MCF 10A (cell line): ENCODE measurements at regions not wholly inside any gene's neighbourhood (a gene's known extent, or its start where the extent isn't known, plus 50 kb on each side); places are given as distances from the start of the nearest gene placed in this dataset.

Experiments
- BruUV-seq: library from RNA; stranded (reverse); fragments of 400-500 nt; replicated peaks from 2 replicates; lab custom pipeline; 2021; lab: Mats Ljungman, UMichigan
- CTCF ChIA-PET: fragments of 300-600 bp; sonication (Branson Sonifier 250); formaldehyde crosslinking; extraction: SDS; loops from one replicate; lab custom pipeline; 2021; ENCODE audit warnings: antibody characterized with exemption, inconsistent platforms; lab: Yijun Ruan, JAX
- POLR2A ChIA-PET: fragments of 300-600, 350-650 bp; sonication (Branson Sonifier 250); formaldehyde crosslinking; extraction: SDS; loops from one replicate; lab custom pipeline; 2020; ENCODE audit warnings: antibody characterized with exemption, inconsistent platforms; lab: Yijun Ruan, JAX
- DNase-seq: peaks from one replicate; pipeline ENCODE4 v3.0.0-alpha.2; 2018; ENCODE audit not compliant: unreplicated experiment
- H3K27ac Mint-ChIP-seq: one replicate; pipeline ENCODE4 v1.8.0; 2022; ENCODE audit warnings: mild to moderate bottlenecking, low read depth, mixed read lengths; ENCODE audit not compliant: unreplicated experiment
- H3K27me3 Mint-ChIP-seq: one replicate; pipeline ENCODE4 v1.8.0; 2022; ENCODE audit warnings: mixed read lengths; ENCODE audit not compliant: insufficient read depth, unreplicated experiment
- H3K36me3 Mint-ChIP-seq: one replicate; pipeline ENCODE4 v1.8.0; 2022; ENCODE audit warnings: mild to moderate bottlenecking, moderate library complexity, mixed read lengths; ENCODE audit not compliant: insufficient read depth, unreplicated experiment
- H3K4me1 Mint-ChIP-seq: one replicate; pipeline ENCODE4 v1.8.0; 2022; ENCODE audit warnings: mixed read lengths; ENCODE audit not compliant: insufficient read depth, unreplicated experiment
- H3K4me3 Mint-ChIP-seq: one replicate; pipeline ENCODE4 v1.8.0; 2022; ENCODE audit warnings: mild to moderate bottlenecking, moderate library complexity, mixed read lengths; ENCODE audit not compliant: unreplicated experiment
- H3K9me3 Mint-ChIP-seq: one replicate; pipeline ENCODE4 v1.8.0; 2022; ENCODE audit warnings: mixed read lengths; ENCODE audit not compliant: unreplicated experiment
- intact Hi-C: fragments of 100-400 bp; cut with micrococcal nuclease; formaldehyde crosslinking; loops from 2 replicates; pipeline ENCODE4 v1.14.1; 2022
- TF ChIP-seq, protein P1 (sequence below): fragments of 200-600 bp; IDR thresholded peaks from one replicate; pipeline ENCODE4 v1.8.0; 2022; ENCODE audit warnings: antibody characterized with exemption, mild to moderate bottlenecking; ENCODE audit not compliant: unreplicated experiment

DNA sequence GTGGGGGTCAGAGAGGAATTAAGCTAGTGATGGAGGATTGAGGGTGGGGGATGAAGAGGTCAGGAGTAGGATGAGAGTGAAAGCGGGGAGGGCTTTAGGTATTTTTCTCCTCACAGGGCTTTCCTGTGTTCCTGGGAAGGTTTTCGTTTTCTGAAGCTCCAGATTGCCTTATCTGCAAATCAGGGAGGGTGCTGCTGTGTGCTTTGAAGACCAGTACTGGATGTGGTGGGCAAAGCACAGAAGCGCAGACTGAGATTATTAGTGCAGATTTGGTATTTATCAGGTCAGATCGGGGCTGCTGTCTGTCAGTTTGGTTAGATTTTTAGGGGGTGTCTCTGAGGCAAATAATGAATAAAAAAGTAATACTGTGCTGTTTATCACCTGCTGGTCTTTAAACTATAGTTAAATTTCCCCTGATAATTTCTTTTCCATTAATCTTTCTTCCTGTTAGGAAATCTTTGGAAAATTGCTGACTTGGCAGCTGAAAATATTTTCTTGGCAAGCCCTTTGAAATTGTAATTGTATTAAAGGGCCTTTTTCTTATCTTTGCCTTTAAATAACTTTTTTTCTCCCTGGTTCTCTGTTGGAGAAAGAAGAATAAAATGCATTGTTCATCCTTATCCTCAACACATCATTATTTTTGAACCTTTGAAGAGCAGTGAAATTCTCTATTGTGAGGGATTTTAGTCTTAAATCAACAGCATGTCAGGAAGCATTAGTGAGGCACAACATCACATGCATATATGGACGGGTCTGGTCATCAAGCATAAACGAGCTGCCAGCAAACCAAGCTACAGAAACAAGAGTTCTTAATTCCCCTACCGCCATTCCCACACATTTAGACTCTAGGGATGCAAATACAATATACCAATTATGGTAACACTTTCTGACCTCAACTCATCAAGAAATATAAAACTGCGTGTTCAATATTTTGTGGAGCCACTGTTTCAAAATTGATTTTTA is 139.6 kb downstream of the S1PR1 start:
- H3K4me1 Mint-ChIP-seq = peaks cover 3% of the 10 kb centered on the region
- CTCF ChIA-PET = interaction anchor here (0.7 to 1.2 kb wide), 2 partner anchors 33 to 617 kb away, joined by 3 read pairs; no protein-coding TSS in a partner anchor
- BruUV-seq = no TSS peak

DNA sequence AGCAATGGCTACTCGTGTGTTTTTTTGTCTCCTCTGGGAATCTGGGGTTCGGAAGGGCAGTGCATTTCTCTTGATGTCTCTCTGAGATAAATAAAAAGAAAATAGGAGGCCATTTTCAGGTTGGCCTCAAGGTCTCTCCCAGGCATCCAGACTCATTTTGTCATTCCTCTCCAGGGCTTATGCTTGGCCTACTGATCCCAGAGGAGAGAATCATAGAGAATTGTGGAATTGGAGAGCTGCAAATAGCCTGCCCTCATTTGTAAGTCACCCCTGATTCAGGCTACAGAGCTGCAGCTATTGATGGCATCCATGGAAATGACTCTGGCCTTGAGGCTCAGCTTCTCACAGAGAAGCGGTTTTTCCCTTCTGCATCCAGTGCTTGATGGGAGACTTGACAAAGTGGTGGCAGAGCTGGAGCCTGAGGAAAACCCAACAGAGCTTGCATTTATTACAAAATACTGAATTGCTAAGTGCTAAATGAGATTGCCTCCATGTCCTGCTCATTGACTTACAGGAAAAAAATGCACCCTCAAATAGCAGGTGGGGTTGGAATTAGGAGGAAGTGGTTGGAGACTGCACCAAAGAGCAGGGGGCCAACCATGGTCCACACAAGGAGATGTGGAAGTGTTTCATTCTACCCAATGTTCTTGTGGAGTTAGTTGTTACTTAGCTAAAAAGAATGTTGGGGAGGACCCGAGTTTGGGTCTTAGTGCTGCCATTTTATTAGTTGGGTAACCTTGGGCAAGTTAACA is 140.4 kb downstream of the S1PR1 start:
- TF ChIP-seq, protein P1, sequence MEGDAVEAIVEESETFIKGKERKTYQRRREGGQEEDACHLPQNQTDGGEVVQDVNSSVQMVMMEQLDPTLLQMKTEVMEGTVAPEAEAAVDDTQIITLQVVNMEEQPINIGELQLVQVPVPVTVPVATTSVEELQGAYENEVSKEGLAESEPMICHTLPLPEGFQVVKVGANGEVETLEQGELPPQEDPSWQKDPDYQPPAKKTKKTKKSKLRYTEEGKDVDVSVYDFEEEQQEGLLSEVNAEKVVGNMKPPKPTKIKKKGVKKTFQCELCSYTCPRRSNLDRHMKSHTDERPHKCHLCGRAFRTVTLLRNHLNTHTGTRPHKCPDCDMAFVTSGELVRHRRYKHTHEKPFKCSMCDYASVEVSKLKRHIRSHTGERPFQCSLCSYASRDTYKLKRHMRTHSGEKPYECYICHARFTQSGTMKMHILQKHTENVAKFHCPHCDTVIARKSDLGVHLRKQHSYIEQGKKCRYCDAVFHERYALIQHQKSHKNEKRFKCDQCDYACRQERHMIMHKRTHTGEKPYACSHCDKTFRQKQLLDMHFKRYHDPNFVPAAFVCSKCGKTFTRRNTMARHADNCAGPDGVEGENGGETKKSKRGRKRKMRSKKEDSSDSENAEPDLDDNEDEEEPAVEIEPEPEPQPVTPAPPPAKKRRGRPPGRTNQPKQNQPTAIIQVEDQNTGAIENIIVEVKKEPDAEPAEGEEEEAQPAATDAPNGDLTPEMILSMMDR = no peak
- Mint-ChIP-seq H3K4me3 (no peak overlapping the region), H3K27ac (no peak overlapping the region), H3K27me3 (peaks cover 38% of the 10 kb centered on the region), H3K36me3 (peaks cover 6% of the 10 kb centered on the region), H3K9me3 (no peaks in the 10 kb centered on the region), H3K4me1 (no peaks in the 10 kb centered on the region)
- ChIA-PET CTCF (interaction anchor here (0.6 to 1.2 kb wide), 3 partner anchors 13 to 68 kb away, joined by 3 to 4 read pairs (median 3); no protein-coding TSS in a partner anchor), POLR2A (no interaction called here)
- no peak for DNase-seq
- intact Hi-C loops = no loop called here
- BruUV-seq = no TSS peak

More for the DNA sequence above, 139.6 kb downstream of the S1PR1 start:
- H3K27me3 Mint-ChIP-seq = peaks cover 33% of the 10 kb centered on the region
- H3K27ac Mint-ChIP-seq = no peak overlapping the region
- intact Hi-C loops = no loop called here
- H3K4me3 Mint-ChIP-seq = no peak overlapping the region
- POLR2A ChIA-PET = no interaction called here
- TF ChIP-seq, protein P1 = no peak
- peaks cover 6% of the 10 kb centered on the region for H3K36me3 Mint-ChIP-seq
- H3K9me3 Mint-ChIP-seq = no peaks in the 10 kb centered on the region
- DNase-seq = no peak

DNA sequence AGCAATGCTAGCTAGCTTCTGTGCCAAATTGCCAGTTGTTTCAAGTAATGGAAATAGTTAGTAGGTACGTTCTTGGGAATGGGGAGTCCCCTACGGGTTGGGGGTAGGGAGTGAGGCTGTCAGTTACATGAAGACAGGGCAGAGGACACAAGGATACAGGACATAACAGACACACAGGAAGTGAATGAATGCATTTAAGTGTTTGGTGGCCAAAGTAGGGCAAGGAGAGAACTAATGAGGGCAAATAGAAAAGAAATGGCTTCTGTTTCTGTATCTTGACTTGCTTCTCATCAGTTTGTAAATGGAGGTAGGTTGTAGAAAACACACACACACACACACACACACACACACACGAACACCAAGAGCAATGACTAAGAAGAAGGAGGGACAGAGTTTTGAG is 142.2 kb downstream of the S1PR1 start:
- no TSS peak for BruUV-seq
- TF ChIP-seq, protein P1 = no peak
- Mint-ChIP-seq H3K4me3 (no peak overlapping the region), H3K4me1 (no peaks in the 10 kb centered on the region), H3K27me3 (peaks cover 51% of the 10 kb centered on the region), H3K36me3 (no peaks in the 10 kb centered on the region), H3K27ac (no peak overlapping the region), H3K9me3 (no peaks in the 10 kb centered on the region)
- intact Hi-C loops = no loop called here
- POLR2A ChIA-PET = interaction anchor here (0.7 kb wide), 1 partner anchor 70 kb away, joined by 3 read pairs; no protein-coding TSS in a partner anchor
- CTCF ChIA-PET = interaction anchor here (0.6 kb wide), 1 partner anchor 791 kb away, joined by 3 read pairs; no protein-coding TSS in a partner anchor
- no peak for DNase-seq

DNA sequence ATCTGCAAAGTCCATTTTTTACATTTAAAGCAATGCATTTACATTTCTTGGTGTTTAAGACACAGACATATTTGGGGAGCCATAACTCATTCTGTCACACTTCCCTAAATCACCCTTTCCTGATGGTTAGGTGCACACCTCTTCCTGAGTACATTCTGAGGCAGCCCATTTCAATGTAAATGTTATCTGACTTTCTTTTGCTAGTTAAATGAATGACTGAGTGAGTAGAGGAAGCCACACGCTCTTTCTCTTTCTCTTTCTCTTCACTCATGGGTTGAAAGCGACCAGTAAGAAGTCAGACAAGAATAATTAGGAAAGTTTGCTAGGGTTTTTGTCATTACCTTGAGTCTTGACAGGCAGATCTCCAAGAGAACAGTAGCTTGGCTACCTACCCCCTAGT is 143.1 kb downstream of the S1PR1 start:
- CTCF ChIA-PET = no interaction called here
- Mint-ChIP-seq H3K27ac (no peak overlapping the region), H3K27me3 (peaks cover 58% of the 10 kb centered on the region), H3K9me3 (no peaks in the 10 kb centered on the region), H3K4me3 (no peak overlapping the region), H3K36me3 (no peaks in the 10 kb centered on the region), H3K4me1 (no peaks in the 10 kb centered on the region)
- POLR2A ChIA-PET = interaction anchor here (0.7 kb wide), 1 partner anchor 70 kb away, joined by 3 read pairs; no protein-coding TSS in a partner anchor
- TF ChIP-seq, protein P1 = no peak
- BruUV-seq = no TSS peak
- no peak for DNase-seq
- intact Hi-C loops = no loop called here
